NT2/D1 (cell line): ENCODE measurements at regions not wholly inside any gene's neighbourhood (a gene's known extent, or its start where the extent isn't known, plus 50 kb on each side); places are given as distances from the start of the nearest gene placed in this dataset.

ENCODE experiments used
- DNase-seq: peaks from one replicate; pipeline ENCODE4 v3.0.0-alpha.2; 2011; ENCODE audit warnings: low read depth, low spot score
- H3K27me3 ChIP-seq: 2 replicates; pipeline ENCODE4 v1.6.0; 2011; ENCODE audit warnings: mild to moderate bottlenecking; ENCODE audit not compliant: insufficient read length, insufficient read depth
- H3K36me3 ChIP-seq: 2 replicates; pipeline ENCODE4 v1.6.1; 2011; ENCODE audit warnings: mild to moderate bottlenecking, low read length, mixed read lengths; ENCODE audit not compliant: insufficient read depth, insufficient read length
- H3K4me1 ChIP-seq: 2 replicates; pipeline ENCODE4 v1.5.1; 2011; ENCODE audit not compliant: insufficient read depth, insufficient read length
- H3K4me3 ChIP-seq: 2 replicates; pipeline ENCODE4 v1.5.1; 2011; ENCODE audit warnings: low read depth; ENCODE audit not compliant: insufficient read length
- H3K9ac ChIP-seq: 2 replicates; pipeline ENCODE4 v1.6.0; 2011; ENCODE audit warnings: low read depth; ENCODE audit not compliant: insufficient read length
- H3K9me3 ChIP-seq: 2 replicates; pipeline ENCODE4 v1.5.1; 2011; ENCODE audit warnings: mild to moderate bottlenecking, low read length; ENCODE audit not compliant: insufficient read depth
- SUZ12 ChIP-seq: IDR thresholded peaks from 2 replicates; pipeline ENCODE4 v1.6.1; 2011; ENCODE audit not compliant: insufficient read length, insufficient read depth; ENCODE audit errors: extremely low read depth
- YY1 ChIP-seq: IDR thresholded peaks from 2 replicates; pipeline ENCODE4 v1.6.1; 2011; ENCODE audit not compliant: insufficient read length, insufficient read depth
- ZNF274 ChIP-seq: IDR thresholded peaks from 2 replicates; pipeline ENCODE4 v1.6.1; 2011; ENCODE audit warnings: mild to moderate bottlenecking, low read depth, low read length

GRCh38 chr22:48729499-48730171, 1098.0 kb downstream of the BRD1 start:
- no peak for DNase-seq

GRCh38 chr22:48727454-48728058, 1100.1 kb downstream of the BRD1 start:
- H3K27me3 ChIP-seq: no peaks in the 10 kb centered on the region
- H3K4me1 ChIP-seq: no peaks in the 10 kb centered on the region
- TF ChIP-seq YY1 (no peak), SUZ12 (no peak), ZNF274 (no peak)
- no peaks in the 10 kb centered on the region for H3K36me3 ChIP-seq
- no peak for DNase-seq
- no peak overlapping the region for H3K9ac ChIP-seq
- no peak overlapping the region for H3K4me3 ChIP-seq
- no peaks in the 10 kb centered on the region; the same call in 1 of the 2 replicates for H3K9me3 ChIP-seq

More at GRCh38 chr22:48729499-48730171, 1098.0 kb downstream of the BRD1 start:
- no peak overlapping the region for H3K4me3 ChIP-seq
- no peaks in the 10 kb centered on the region for H3K36me3 ChIP-seq
- no peaks in the 10 kb centered on the region; the same call in 1 of the 2 replicates for H3K9me3 ChIP-seq
- no peaks in the 10 kb centered on the region for H3K4me1 ChIP-seq
- TF ChIP-seq SUZ12 (no peak), ZNF274 (no peak), YY1 (no peak)
- H3K27me3 ChIP-seq: no peaks in the 10 kb centered on the region
- H3K9ac ChIP-seq: no peak overlapping the region

- no peaks in the 10 kb centered on the region for H3K36me3 ChIP-seq
- no peak for DNase-seq
- H3K4me3 ChIP-seq: no peak overlapping the region
- no peak overlapping the region for H3K9ac ChIP-seq
- no peaks in the 10 kb centered on the region; the same call in 1 of the 2 replicates for H3K9me3 ChIP-seq
- no peaks in the 10 kb centered on the region for H3K4me1 ChIP-seq
- TF ChIP-seq SUZ12 (no peak), YY1 (no peak), ZNF274 (no peak)
- no peaks in the 10 kb centered on the region for H3K27me3 ChIP-seq
Observed at GRCh38 chr22:48724899-48725298, 1102.8 kb downstream of the BRD1 start.

- no peak overlapping the region for H3K4me3 ChIP-seq
- no peaks in the 10 kb centered on the region for H3K27me3 ChIP-seq
- H3K36me3 ChIP-seq: no peaks in the 10 kb centered on the region
- DNase-seq: no peak
- H3K9ac ChIP-seq: no peak overlapping the region
- no peaks in the 10 kb centered on the region; the same call in 1 of the 2 replicates for H3K9me3 ChIP-seq
- TF ChIP-seq YY1: no peak
- TF ChIP-seq ZNF274: no peak
- no peak for TF ChIP-seq SUZ12
- peaks cover 8% of the 10 kb centered on the region for H3K4me1 ChIP-seq
Observed at GRCh38 chr22:48722661-48723060, 1105.0 kb downstream of the BRD1 start.

GRCh38 chr22:48721395-48721669, 1106.3 kb downstream of the BRD1 start:
- TF ChIP-seq YY1 (no peak), SUZ12 (no peak), ZNF274 (no peak)
- no peak for DNase-seq
- H3K4me3 ChIP-seq: no peak overlapping the region
- no peaks in the 10 kb centered on the region for H3K27me3 ChIP-seq
- H3K9me3 ChIP-seq: no peaks in the 10 kb centered on the region
- H3K36me3 ChIP-seq: no peaks in the 10 kb centered on the region
- no peak overlapping the region for H3K9ac ChIP-seq
- peaks cover 8% of the 10 kb centered on the region for H3K4me1 ChIP-seq

GRCh38 chr22:48720662-48721394, 1106.8 kb downstream of the BRD1 start:
- H3K9me3 ChIP-seq: no peaks in the 10 kb centered on the region
- peaks cover 8% of the 10 kb centered on the region for H3K4me1 ChIP-seq
- no peak for DNase-seq
- TF ChIP-seq ZNF274 (no peak), SUZ12 (no peak), YY1 (no peak)
- no peaks in the 10 kb centered on the region for H3K36me3 ChIP-seq
- H3K27me3 ChIP-seq: no peaks in the 10 kb centered on the region
- H3K9ac ChIP-seq: no peak overlapping the region
- H3K4me3 ChIP-seq: no peak overlapping the region

- Histone ChIP-seq H3K4me3 (no peak overlapping the region), H3K36me3 (no peaks in the 10 kb centered on the region), H3K4me1 (peaks cover 8% of the 10 kb centered on the region), H3K9me3 (no peaks in the 10 kb centered on the region), H3K27me3 (no peaks in the 10 kb centered on the region), H3K9ac (no peak overlapping the region)
- peak; percentile 8 for DNase-seq
- TF ChIP-seq SUZ12: no peak
Observed at GRCh38 chr22:48719978-48720661, 1107.6 kb downstream of the BRD1 start.
